HG02852 (cell line): ENCODE measurements at regions not wholly inside any gene's neighbourhood (a gene's known extent, or its start where the extent isn't known, plus 50 kb on each side); places are given as distances from the start of the nearest gene placed in this dataset.
"Not testable (repeated sequence)": the region's sequence is repeated elsewhere in the genome, so short reads cannot be mapped to it uniquely, and the experiment has no call there.

Experiments
- ATAC-seq: cut with Tn5 transposase; IDR thresholded peaks from one replicate; pipeline ENCODE4 v1.9.1; 2021; ENCODE audit warnings: mild to moderate bottlenecking, moderate library complexity; ENCODE audit not compliant: unreplicated experiment

DNA sequence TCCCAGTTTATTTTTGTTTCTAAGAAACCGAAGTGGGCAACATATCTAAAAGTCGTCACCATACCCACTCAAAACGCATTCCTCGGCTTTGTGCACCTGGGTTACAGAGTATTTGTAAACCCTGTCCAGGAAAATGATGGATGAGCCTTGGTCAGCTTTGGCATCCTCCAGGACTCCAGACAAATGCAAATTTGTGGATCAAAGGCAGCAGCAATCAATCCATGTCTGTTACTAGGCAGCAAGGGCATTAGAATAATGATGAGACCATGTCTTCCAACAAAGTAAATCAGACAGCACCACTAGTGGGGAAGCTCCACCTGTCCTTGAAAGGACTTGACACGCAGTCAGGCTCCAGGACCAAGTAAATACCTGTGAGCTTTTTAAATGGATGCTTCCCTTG is 672.6 kb upstream of the GYPC start:
- ATAC-seq, result no peak

DNA sequence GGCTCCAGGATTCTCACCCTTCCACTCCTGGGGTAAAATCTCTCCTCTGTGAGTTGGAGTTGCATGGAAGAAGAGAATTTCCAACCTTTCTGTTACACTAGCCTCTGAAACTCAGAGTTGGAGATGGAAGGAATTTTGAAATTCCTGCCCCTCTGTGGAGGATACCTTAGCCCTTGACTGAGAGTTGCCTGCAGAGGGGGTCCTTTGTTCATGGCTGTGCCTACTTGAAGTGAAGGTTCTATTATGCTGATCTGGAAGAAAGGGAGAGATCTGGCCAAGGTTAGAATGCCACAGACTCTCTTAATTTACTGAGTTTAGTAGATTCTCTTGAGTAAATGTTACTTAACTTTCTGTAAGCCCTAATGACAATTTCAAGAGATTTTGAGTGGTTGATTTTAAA is 626.6 kb upstream of the GYPC start:
- no peak for ATAC-seq

DNA sequence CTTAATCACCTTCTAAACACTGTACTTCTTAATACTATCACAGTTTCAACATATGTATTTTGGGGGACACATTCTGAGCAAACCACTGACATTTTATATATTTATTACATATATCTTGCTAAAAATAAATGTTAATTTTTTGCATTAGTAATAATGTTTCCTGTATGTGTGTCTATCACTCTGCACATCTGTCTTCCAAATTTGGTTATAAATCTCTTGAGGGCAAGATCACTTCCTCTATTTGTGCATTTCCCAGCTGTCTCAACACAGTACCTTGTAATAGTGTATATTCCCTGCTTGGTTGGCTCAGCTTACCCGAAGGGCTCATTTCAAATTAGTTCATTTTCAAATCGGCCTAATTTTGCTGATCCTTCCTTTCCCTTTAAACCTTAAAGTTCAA is 617.1 kb upstream of the GYPC start:
- no peak for ATAC-seq

DNA sequence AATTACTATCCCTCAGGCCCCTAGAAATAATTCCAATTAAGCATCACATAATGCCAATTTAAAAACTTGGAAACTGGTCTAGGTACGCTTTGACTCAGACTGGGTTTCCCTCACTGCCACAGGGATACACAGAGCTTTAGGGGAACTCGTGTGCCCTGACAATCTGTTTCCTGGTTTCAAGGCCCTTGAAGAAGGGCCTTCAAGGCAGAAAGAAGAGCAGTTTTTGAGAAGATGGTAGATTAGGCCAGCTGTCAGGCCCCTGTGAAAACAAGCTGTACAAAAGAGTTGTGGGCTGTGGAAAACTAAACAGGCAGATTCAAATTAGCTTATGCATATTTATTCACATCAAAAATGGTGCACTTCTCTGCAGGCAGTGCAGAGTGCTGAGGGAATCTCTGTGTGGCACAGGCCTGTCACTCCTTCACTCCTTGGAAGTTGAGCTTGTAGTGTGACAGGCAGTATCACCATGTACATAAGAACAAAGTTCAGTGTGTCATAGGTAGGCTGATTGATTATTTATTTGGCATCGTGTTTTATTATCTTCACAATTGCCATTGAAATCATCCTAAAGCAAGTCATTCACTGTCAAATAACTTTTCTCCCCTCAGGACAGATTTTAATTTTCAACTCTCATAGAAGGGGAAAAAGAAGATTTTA is 614.4 kb upstream of the GYPC start:
- no peak for ATAC-seq

DNA sequence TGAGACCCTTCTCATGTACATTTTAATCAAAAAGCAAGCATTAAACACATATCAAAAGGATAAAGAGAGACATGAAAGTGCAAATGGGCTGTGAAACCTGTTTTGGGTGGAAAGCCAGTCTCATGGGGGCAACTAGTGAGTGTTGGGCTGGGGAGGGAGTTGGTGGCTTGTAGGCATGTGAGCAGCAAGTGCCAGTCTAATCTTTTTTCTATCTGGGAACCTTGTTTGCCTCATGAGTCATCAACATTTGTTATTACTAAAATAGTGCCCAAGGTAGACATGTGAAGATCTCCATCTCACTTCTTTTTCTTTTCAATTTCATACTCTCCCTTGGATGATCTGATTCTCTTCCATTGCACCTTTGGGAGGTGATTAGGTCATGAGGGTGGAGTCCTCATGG is 613.9 kb upstream of the GYPC start:
- ATAC-seq, result no peak

DNA sequence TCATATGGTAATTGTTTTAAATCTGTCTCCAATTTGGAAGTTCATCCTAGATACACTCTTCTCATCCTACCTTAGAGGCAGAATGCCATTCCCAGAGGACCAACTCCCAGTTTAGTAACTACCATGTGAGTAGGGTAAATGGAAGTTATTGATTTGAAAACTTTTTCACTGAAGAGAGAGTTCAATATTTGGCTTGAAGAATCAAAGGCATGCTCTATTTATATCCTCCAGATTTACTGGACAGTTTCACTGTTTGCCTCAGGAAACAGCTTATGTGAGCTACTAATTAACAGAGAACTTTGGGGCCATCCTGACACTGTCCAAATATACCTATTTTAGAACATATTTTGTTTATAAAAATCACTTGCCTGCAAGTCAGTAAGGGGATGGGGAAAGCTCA is 607.2 kb upstream of the GYPC start:
- no peak for ATAC-seq

DNA sequence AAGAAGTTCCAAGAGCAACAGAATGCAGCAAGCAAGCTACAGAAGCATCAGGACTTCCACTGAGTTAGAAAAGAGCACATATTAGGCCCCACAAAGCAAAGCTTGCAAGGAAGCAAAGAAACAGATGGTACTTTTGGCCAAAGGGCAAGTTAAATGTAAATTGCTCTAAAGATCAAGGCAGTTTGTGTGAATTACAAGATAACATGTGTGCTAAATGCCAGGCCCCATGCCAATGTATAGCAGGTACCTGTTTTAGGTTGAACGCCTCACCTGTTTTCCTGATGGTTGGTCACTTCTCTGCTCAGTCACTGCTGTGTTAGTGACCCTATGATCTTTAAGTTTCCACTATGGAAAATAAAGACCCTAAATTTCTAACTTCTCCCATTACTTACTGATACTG is 606.5 kb upstream of the GYPC start:
- no peak for ATAC-seq

DNA sequence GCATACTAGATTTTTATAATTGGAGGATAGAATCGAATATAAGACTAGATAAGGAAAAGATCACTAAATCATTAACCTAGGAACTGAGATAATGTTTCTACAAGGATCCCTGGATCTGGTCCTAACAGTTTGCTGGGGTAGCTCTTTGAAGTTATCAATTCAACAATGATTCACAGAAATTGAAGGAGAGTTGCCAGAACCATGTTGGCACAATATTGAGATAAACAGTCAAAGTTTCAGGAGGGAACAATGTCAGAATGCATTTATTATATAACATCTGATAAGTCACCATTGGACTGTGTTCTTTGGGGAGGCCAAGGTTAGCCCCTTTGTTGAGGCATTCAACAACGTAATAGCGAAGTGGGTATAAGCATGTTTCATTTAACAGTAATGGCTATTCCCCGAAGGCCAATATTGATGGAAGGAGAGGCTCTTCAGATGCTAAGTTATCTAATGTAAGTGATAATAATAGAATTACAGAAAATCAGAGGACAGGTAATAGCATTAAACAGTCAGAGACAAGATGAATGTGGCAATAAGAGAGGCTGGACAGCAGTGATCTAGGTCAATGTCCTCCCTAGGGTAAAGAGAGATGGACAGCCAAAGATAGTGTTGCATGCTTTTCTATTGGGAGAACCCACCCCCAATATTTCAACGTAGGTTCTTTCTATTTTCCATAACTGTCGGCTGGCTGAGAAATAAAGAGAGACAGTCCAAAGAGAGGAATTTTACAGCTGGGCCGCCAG is 604.8 kb upstream of the GYPC start:
- no peak for ATAC-seq

DNA sequence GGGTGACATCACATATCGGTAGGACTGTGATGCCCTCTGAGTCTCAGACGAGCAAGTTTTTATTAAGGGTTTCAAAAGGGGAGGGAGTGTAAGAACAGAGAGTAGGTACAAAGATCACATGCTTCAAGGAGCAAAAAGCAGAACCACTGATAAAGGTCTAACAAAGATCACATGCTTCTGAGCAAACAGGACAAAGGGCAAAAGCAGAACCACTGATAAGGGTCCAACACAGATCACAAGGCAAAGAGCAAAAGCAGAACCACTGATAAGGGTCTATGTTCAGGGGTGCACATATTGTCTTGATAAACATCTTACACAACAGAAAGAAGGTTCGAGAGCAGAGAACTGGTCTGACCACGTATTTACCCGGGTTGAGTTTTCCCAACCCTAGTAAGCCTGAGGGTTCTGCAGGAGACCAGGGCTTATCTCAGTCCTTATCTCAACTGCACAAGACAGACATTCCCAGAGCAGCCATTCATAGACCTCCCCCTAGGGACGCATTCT is 604.2 kb upstream of the GYPC start:
- ATAC-seq, result not testable (repeated sequence)

DNA sequence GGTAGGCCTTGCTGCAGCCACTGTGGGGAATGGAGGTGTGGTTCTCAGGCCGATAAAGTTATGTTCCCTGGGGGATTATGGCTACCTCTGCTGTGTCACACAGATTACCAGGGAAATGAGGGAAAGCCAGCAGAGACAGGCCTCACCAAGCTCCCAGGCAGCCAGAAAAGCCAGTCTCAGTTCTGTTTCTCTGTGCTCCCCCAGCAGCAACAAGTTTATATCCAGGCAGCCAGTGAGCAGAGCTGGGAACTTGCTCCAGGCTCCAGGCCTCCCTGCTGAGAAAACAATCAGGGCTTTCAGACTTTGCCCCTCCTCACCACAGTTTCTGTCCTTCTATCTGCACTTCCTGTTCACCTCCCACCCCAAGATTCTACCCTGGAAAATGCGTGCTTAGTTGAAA is 596.6 kb upstream of the GYPC start:
- ATAC-seq, result no peak

DNA sequence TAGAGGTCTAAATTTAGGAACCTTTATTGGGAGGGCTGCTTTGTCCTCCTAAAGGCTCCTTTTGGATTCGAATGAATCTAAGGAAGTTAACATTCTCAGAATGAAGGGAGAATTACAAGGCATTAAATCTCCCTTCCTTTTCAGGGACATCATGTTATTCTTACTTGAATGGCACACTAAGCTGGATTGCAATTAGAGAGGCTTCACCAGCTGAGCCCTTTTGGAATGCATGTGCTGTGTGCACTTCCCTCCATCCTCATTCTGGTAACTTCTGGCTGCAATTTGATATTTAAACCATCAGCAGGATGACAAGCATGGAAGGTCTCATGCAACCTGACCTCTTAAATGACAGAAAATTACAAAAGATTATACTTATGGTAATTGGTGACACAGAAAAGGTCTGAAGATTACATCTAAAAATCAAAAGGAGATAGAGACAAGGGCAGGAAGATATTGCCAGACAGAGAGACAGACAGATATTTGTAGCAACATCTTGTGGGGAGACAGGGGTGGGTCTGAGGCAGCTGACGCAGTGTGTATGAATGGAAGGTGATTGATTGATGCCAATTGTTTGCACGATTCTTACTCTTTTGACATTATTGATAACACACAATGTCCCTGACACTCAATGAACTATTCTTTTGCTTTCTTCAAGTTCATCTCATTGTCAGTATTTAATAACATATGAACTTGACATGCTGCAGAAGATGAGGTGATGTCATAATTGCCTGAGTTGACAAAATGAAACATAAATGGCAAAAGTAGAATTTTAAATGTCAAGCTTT is 570.8 kb upstream of the GYPC start:
- ATAC-seq, result no peak

DNA sequence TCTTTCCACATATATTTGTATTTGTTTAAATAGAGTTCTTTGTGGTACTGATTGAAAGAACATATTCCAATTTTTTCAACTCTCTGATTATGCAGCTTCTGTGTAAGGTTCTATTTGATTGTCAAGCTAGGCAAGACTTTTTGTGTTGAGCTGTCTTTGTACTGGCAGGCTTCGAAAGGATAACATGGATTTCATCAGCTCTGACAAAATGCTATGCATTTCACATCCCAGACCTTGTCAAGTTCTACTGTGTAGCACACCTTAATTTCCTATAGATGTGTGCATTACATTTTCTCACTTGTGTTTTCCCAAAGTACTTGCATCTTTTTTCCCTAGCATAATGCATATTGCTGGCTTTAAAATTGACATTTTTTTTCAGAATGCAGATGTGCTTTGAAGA is 555.0 kb upstream of the GYPC start:
- ATAC-seq, result no peak

DNA sequence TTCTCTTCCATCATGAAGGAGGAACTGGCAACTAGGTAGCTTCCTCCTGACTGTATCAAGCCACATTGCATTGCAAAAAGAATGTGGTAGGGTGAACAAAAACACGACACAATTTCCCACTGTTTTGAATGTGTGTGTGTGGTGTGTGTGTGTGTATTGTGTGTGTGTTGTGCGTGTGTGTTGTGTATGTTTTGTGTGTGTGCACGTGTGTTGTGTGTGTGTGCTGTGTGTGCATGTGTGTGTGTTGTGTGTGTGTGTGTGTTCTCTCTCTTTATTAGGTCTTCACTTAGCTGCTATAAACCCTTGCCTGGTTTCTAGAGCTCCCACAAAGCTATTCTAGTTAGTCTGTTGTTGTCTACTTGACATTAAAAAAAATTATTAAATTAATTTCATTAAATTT is 550.0 kb upstream of the GYPC start:
- ATAC-seq, result no peak

DNA sequence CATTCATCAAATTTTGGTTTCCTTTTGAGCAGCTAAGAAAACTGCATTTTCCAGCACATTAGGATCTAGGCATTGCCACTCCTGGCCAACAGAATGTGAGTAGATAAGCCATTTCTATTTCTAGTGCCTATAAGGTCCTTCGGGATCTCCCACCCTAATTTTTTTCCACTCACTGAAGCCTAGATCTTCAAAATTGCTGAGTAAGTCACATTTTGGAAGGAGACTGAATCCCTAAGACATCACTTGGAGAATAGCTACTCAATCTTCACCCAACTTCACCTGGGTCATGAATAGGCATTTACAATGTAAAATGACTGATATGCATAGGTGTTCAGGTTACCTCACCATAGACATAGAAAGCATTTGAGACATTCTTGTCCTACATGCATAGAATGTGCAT is 548.1 kb upstream of the GYPC start:
- no peak for ATAC-seq

DNA sequence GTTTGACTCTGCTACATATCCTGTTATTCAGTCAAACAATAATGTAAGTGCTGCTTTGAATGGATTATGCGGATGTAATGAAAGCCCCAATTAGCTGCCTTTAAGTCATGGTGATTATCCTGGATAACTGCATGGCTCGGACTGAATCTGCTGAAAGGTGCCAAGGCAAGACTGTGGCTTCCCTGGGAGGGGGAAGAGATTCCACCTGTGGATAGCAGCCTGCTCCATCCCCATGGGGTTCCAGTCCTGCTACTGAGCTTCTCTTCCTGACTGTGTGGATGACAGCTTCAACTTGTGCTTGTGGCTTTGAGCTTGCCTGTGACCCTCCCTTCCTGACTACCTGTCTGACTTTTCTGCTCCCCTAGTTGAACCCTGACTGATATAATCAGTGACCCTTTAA is 540.0 kb upstream of the GYPC start:
- no peak for ATAC-seq

DNA sequence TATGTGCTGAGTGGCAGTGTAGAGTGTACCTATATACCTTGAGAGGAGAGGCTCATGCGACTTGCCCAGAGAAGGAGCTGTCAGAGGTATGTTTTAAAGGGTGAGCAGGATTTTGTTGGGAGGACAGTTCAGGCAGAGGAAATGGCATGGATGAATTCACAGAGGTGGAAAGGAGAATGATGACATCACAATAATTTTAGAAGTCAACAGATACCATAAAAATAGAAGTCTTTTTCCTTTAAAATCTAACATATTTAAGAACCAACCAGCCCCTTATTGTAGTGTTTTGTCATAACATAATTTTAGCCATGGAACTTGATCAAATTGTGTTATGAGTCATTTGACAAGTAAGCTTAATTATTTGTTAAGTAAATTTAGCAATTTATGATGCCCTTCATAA is 538.1 kb upstream of the GYPC start:
- ATAC-seq, result no peak

DNA sequence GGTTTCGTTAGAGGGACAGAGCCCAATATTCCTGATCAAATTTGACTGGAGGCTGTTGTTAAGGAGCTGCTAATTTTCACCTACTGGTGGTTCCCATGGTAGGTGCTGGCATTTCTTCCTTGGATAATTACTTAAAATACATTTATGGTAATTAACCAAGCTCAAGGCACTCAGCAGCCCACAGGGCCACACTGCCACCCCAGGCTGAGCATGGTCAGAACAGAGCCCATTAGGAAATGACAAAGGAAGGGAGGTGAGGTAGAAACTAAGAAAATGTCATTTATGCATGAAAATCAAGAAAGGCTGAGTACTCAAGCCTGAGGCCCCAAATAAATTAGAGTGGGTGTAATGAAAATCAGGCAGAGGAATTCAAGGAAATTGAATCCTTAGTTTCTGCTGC is 510.2 kb upstream of the GYPC start:
- ATAC-seq, result no peak

DNA sequence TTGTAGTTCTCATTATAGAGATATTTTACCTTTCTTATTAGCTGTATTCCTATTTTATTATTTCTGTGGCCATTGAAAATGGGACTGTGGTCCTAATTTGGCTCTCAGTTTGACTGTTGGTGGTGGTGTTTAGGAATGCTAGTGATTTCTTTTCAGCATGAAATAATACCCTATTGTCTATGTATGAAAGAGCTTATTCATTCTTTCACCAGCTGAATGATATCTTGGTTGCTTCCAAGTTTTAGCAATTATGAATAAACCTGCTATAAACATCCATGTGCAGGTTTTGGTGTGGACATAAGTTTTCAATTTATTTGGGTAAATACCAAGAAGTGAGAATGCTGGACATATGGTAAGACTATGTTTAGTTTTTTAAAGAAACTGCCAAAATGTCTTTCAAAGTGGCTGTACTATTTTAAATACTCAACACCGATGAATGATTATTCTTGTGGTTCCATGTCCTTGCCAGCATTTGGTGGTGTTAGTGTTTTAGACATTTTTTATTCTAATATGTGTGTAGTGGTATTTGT is 501.6 kb upstream of the GYPC start:
- ATAC-seq, result no peak

DNA sequence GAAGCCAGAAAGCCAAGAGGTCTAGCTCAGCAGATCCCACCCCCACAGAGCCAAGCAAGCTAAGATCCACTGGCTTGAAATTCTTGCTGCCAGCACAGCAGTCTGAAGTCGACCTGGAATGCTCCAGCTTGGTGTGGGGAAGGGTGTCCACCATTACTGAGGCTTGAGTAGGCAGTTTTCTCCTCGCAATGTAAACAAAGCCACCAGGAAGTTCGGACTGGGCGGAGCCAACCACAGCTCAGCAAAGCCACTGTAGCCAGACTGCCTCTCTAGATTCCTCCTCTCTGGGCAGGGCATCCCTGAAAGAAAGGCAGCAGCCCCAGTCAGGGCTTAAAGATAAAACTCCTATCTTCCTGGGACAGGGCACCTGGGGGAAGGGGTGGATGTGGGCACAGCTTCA is 495.0 kb upstream of the GYPC start:
- not testable (repeated sequence) for ATAC-seq

DNA sequence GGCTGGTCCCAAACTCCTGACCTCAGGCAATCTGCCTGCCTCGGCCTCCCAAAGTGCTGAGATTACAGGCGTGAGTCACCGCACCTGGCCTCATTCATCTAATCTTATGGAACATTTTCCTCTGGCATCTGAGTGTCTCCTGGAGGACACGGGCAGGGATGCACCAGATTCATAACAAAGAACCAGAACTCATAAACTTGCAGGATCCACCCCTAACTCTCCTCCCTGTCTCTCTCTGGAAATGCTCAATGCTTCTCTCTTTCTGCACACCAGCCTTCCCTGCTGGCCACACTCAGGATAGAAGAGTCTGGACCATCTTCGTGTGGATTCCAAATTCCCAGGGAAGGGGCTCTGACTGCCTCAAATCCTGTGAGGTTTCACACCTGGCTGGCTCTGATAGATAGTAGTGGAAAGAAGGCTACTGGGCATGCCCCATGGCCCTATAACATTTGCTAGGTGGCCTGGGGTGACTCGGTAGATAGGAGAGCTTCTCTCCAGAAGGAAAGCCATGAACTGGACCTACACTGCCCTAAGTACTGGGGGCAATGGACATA is 483.2 kb upstream of the GYPC start:
- no peak for ATAC-seq

DNA sequence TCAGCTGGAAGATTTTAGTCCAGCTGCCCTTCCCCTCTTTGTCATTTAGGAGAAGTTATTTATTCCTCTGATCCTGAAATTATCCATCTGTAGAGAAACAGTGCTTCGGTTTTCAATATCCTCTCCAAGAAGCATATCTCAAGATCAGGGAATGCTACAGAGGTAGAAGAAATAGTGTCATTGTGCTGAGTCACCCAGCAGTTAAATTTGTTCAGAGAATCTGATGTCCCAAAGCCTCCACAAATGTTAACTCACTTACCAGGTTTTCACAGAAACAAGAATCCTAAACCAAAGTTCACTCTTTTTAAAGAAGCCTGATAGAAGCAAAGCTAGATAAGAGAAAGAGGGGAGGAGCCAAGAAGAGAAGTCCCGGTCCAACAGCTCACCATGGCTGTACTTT is 480.7 kb upstream of the GYPC start:
- no peak for ATAC-seq
